Fibroblast of lung (primary cell): ENCODE measurements at regions not wholly inside any gene's neighbourhood (a gene's known extent, or its start where the extent isn't known, plus 50 kb on each side); places are given as distances from the start of the nearest gene placed in this dataset.

ENCODE experiments used
- DNase-seq, 2 donors: peaks; one replicate each; pipeline versions ENCODE4 v3.0.0 to v3.0.0-alpha.2; 2010; ENCODE audit warnings: low read depth in 2 of 2
- H2AFZ ChIP-seq: 2 replicates; pipeline ENCODE4 v1.5.1; 2012; ENCODE audit warnings: low read length, control low read depth, inconsistent platforms
- H3K27ac ChIP-seq: 2 replicates; pipeline ENCODE4 v1.5.1; 2011; ENCODE audit warnings: low read length, control low read depth; ENCODE audit not compliant: insufficient read depth
- H3K27me3 ChIP-seq: 2 replicates; pipeline ENCODE4 v1.5.1; 2011; ENCODE audit warnings: mild to moderate bottlenecking, low read length; ENCODE audit not compliant: control insufficient read depth, insufficient read depth
- H3K36me3 ChIP-seq: 2 replicates; pipeline ENCODE4 v1.5.1; 2011; ENCODE audit warnings: low read length; ENCODE audit not compliant: control insufficient read depth, insufficient read depth
- H3K4me1 ChIP-seq: 2 replicates; pipeline ENCODE4 v1.5.1; 2011; ENCODE audit warnings: low read length; ENCODE audit not compliant: control insufficient read depth, insufficient read depth; ENCODE audit errors: extremely low read depth
- H3K4me2 ChIP-seq: 2 replicates; pipeline ENCODE4 v1.5.1; 2011; ENCODE audit warnings: low read length, control low read depth; ENCODE audit not compliant: insufficient read depth; ENCODE audit errors: extremely low read depth
- H3K4me3 ChIP-seq, 4 experiments: fragments of 200-600 bp in 1 of 4; sonication (generic) in 1 of 4; replicated peaks in 1 of 4; 2 replicates each; pipeline ENCODE4 v1.5.1; 2011 to 2016; ENCODE audit warnings: low read length in 4 of 4, low read depth in 3 of 4, mild to moderate bottlenecking in 3 of 4, control low read depth in 2 of 4, inconsistent platforms in 1 of 4, mixed read lengths in 1 of 4; ENCODE audit not compliant: insufficient read depth in 1 of 4; ENCODE audit errors: control extremely low read depth in 1 of 4
- H3K79me2 ChIP-seq: 2 replicates; pipeline ENCODE4 v1.5.1; 2012; ENCODE audit warnings: mild to moderate bottlenecking, low read length, inconsistent platforms; ENCODE audit not compliant: control insufficient read depth, insufficient read depth
- H3K9ac ChIP-seq: 2 replicates; pipeline ENCODE4 v1.5.1; 2011; ENCODE audit warnings: mild to moderate bottlenecking, low read length, control low read depth; ENCODE audit not compliant: insufficient read depth
- H3K9me3 ChIP-seq: 2 replicates; pipeline ENCODE4 v1.5.1; 2012; ENCODE audit warnings: low read depth, low read length; ENCODE audit not compliant: control insufficient read depth, insufficient read depth
- H4K20me1 ChIP-seq: 2 replicates; pipeline ENCODE4 v1.5.1; 2011; ENCODE audit warnings: low read length; ENCODE audit not compliant: control insufficient read depth, insufficient read depth; ENCODE audit errors: extremely low read depth
- CTCF ChIP-seq, 2 donors: IDR thresholded peaks in 1 of 2; conservative IDR thresholded peaks in 1 of 2; 1 replicate in 1 of 2; 2 replicates in 1 of 2; pipeline ENCODE4 v1.5.1; 2011 to 2012; ENCODE audit warnings: low read length in 2 of 2, control low read depth in 1 of 2, inconsistent platforms in 1 of 2, low read depth in 1 of 2, mild to moderate bottlenecking in 1 of 2
- EZH2 ChIP-seq: IDR thresholded peaks from 2 replicates; pipeline ENCODE4 v1.5.1; 2012; ENCODE audit warnings: low read length, control low read depth, mild to moderate bottlenecking; ENCODE audit errors: missing control alignments

DNA sequence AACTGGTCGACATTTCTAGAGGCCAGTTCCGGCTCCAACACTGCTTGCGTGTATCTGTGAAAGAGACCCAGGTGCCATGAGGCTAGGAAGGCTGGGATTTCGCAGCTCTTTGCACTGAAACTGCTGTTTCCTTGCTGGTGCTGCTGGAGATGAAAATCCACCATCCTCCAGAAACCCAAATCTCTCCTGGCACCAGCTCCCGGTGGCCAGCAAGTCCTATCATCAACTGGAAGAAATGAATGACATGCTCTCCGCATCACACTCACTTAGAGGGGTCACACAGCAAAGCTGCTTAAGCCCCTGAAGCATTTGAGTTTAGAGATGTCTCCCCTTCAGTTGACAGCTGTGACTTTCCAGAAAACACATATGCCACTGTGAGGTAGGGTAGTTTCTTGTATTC is 471.8 kb upstream of the PROK2 start:
- DNase-seq: no peak
- no peaks in the 10 kb centered on the region for H4K20me1 ChIP-seq
- no peaks in the 10 kb centered on the region for H3K79me2 ChIP-seq
- H3K9ac ChIP-seq: no peak overlapping the region
- H3K4me3 ChIP-seq: no peak overlapping the region
- H3K27ac ChIP-seq: no peak overlapping the region
- no peaks in the 10 kb centered on the region for H3K36me3 ChIP-seq
- no peaks in the 10 kb centered on the region for H3K4me1 ChIP-seq
- TF ChIP-seq EZH2: no peak
- TF ChIP-seq CTCF (conservative IDR thresholded peaks at IDR 0.05 in 1 of 2, IDR thresholded peaks at IDR 0.05 in 1 of 2; ENCODE audit: low read depth in 1 of 2, low read length in 2 of 2): no peak
- H3K9me3 ChIP-seq: no peaks in the 10 kb centered on the region
- no peak overlapping the region for H3K4me2 ChIP-seq
- peaks cover 20% of the 10 kb centered on the region for H3K27me3 ChIP-seq
- no peak overlapping the region for H2AFZ ChIP-seq

DNA sequence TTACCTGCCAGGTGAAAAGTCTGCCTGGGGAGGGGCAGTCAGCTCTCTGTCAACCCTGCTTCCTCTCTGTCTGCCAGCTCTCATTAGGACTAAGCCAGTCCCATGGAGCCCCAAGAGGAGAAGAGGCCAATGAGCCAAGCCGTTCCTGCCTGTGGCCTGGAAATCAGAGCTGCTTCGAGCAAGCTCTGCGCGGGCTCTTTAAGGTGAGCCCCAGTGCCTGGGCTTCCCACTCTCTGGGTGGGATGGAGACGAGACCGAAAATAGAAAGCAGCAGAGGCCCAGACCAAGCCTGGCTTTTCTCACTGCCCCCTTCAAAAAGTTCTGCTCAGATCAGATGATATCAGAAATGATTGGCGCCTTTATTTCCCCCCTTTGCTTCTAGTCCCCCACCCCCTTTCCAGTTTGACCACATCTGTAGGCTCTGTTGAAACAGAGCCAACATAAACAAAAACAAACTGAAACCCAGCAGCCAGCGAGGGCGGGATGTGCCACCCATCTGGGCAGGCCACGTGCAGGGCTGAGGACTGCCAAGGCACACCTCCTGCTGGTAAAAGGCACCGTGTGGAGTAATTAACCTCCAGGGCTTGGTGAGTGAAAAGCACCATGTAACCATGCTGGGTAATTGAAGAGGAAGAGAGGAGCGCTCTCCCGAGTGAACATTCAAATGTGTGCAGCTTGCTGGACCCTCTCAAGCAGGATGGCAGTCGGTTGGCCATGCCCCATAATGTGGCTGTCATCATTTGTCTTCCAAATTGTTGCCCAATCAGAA is 471.0 kb upstream of the PROK2 start:
- H3K4me2 ChIP-seq: no peak overlapping the region
- no peak overlapping the region for H3K9ac ChIP-seq
- no peaks in the 10 kb centered on the region for H4K20me1 ChIP-seq
- H3K36me3 ChIP-seq: no peaks in the 10 kb centered on the region
- peaks cover 21% of the 10 kb centered on the region for H3K27me3 ChIP-seq
- DNase-seq: peak in 1 of 2 donors; percentile 55
- TF ChIP-seq CTCF (conservative IDR thresholded peaks at IDR 0.05 in 1 of 2, IDR thresholded peaks at IDR 0.05 in 1 of 2; ENCODE audit: low read depth in 1 of 2, low read length in 2 of 2) (peak in 1 of 2 donors; percentile 5), EZH2 (no peak)
- no peaks in the 10 kb centered on the region for H3K9me3 ChIP-seq
- H3K4me3 ChIP-seq: no peak overlapping the region
- no peak overlapping the region for H3K27ac ChIP-seq
- no peak overlapping the region for H2AFZ ChIP-seq
- no peaks in the 10 kb centered on the region for H3K4me1 ChIP-seq
- no peaks in the 10 kb centered on the region for H3K79me2 ChIP-seq

- peaks cover 24% of the 10 kb centered on the region for H3K27me3 ChIP-seq
- H2AFZ ChIP-seq: no peak overlapping the region
- no peaks in the 10 kb centered on the region for H3K9me3 ChIP-seq
- H4K20me1 ChIP-seq: no peaks in the 10 kb centered on the region
- H3K27ac ChIP-seq: no peak overlapping the region
- H3K79me2 ChIP-seq: no peaks in the 10 kb centered on the region
- peak; percentile 35 to 41 for DNase-seq
- no peaks in the 10 kb centered on the region for H3K4me1 ChIP-seq
- no peak overlapping the region for H3K9ac ChIP-seq
- TF ChIP-seq CTCF (conservative IDR thresholded peaks at IDR 0.05 in 1 of 2, IDR thresholded peaks at IDR 0.05 in 1 of 2; ENCODE audit: low read depth in 1 of 2, low read length in 2 of 2) (no peak), EZH2 (no peak)
- H3K4me2 ChIP-seq: no peak overlapping the region
- H3K4me3 ChIP-seq: no peak overlapping the region
- no peaks in the 10 kb centered on the region for H3K36me3 ChIP-seq
These were observed 470.2 kb upstream of the PROK2 start for GRCh38 chr3:72255191-72255590.
